GM18519 (cell line): ENCODE measurements at regions not wholly inside any gene's neighbourhood (a gene's known extent, or its start where the extent isn't known, plus 50 kb on each side); places are given as distances from the start of the nearest gene placed in this dataset.

Experiments
- ATAC-seq: cut with Tn5 transposase; IDR thresholded peaks from one replicate; pipeline ENCODE4 v1.9.1; 2021; ENCODE audit warnings: mild to moderate bottlenecking, moderate library complexity; ENCODE audit not compliant: unreplicated experiment, low FRiP score

DNA sequence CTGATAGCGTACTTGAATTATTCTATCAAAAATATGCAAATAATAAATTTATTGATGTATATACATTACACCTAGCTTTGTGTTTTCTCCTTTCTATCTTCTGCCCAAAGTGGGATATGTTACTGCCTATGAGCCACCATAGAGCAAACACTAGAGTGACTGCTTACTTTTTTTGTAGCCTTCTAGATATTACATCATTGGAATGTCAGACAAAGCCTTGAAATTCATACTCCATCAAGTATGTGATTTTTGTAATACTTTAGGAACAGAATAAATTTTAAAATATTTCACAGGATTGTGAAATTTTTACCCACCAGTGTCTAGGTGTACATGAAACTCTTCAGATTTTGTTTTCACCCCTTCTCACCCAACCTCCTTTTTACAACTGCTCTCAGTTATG, 787.6 kb downstream of the USP25 start:
- ATAC-seq = no peak

DNA sequence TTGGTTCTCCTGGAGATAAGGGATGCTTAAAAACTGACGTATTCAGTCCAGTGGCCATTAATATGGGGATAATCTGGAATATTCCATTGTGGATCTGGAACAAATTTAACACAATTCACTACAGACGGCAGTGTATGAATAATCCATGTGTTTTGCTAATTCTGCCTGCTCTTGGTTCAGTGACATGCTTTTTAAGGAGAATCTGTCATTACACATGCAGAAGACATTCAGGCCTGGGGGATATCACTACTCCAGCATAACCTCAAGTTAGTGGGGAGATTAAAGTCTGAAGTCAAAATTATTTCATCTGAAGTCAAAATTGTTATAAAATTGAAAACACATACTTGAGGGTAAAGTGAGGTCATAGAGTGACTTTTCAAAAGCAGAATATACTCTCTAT, 789.3 kb downstream of the USP25 start:
- no peak for ATAC-seq

DNA sequence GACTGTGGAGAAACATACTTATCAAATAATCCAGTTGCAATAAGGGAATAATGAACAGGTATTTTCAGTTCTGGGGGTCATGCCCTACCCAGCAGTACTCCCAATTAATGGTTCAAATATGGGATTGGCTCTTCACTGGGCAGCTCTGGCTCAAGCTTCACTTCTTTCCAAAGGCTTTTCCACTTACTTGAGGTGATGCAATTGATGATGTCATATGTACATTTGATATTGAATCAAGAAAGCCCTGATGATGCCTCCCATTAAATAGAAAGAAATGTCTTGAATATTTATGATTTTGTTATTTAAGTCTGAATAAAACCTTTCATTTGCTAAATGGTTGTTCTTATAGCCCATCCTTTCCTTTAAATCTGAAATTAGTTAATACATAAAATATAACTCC, 789.9 kb downstream of the USP25 start:
- ATAC-seq = no peak

DNA sequence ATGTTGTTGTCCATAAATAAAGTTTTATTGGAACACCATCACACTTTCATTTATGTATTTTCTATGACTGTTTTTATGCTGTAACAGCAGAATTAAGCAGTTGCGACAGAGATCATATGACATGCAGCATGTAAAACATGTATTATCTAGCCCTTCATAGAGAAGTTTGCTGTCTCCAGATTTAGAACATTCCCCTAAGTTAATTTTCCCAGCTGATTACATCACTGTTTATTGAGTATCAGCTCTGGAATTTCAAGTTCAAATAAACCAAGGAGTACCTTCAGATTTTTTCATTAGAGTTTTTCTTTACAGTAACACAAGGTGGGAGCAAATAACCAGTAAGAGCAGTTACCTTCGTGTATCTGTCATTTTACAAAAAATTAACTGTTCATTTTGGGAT, 792.8 kb downstream of the USP25 start:
- ATAC-seq = no peak

DNA sequence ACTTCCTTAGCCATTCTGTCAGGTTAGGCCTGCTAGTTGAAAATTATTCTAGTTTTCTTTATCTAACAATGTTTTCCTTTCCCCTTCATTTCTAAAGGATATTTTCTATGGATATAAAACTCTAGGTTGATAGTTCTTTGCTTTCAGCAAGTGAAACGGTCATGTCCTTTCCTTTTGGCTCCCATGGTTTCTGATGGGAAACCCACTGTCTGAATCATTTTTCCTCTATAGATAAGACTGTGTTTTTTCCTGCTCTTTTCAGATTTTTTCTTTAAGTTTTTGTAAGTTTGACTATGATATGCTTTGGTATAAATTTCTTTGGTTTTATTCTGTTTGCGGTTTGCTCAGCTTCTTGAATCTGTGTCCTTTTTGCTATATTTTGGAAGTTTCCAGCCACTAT, 800.9 kb downstream of the USP25 start:
- ATAC-seq = no peak

DNA sequence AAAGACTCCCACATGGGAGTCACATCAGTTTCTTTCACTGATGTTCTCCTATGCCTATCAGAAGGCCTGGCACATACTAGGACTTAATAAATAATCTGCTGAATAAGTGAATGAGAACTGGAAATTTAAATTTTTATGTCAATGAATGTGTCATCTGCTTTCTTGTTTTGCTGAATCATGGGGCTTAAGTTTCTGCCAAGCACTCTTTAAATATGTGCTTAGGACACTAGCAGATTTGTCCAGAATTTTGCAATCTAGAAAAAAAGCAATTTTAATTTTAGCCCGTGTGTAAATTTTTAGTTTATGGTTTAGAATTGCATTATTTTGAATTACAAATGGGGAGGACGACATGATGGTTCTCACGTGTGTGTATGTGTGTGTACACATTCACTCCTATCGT, 803.1 kb downstream of the USP25 start:
- ATAC-seq = no peak

DNA sequence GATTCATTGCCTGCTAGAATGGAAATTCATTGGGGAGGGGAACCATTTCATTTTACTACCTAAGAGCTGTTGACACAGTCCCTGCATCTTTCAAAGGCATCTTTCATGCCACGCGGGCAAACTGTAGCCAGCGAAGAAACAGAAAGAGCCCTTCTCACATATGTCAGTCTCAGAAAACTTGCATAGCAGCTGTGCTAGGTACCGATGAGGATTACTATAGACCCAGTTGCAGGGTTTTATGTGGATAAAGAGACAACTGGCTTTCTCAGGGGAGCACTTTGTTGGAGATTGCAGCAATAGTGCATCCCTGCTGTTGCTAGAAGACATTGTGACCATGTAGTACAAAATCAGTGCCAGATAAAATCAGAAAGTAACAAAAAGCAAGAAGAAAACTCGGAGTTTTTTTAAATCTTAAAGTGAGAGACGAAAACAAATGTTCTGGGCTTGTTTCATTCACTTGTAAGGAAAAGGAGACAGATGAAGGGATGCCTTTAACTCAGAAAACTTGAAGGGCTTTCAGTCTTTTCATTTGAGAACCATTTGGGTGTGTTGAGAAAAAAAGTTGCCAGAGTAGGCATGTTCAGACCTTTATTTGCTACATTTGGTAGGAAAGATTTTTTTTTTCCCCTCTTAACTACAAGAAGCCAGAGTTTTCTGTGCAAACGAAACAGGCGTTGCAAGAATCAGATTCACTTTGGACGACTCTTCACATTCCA, 804.1 kb downstream of the USP25 start:
- no peak for ATAC-seq

DNA sequence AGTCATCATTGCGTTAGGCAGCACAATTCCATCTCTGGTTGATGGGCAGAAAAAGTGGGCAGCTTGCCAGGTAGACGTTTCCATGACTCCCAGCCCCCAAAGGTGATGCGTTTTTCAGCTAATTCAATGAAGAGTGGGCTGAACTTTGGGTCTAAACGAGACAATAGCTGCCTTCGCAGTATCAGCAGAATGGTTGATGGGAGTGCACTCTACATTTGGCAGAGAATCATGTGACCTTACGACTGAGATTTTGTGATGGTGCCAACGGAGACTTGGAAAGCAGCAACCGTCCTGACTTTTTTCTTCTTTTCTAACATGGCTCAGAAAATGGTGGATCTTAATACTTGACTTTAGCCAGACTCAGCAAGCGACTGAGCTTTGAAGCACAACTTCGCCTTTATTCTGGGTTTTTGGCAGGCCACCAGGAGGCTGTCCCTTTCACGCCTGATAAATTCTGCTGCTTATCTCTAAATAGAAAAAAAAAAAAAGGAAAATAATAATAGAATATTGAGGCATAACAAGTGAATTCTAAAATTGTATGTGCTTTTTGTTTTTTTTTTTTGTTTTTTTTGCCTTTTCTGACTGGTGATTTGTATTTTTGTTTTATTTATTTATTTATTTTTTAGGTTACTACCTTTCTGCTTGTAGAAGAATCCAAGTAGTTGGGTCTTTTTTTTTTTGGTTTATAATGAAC, 804.8 kb downstream of the USP25 start:
- ATAC-seq = no peak

DNA sequence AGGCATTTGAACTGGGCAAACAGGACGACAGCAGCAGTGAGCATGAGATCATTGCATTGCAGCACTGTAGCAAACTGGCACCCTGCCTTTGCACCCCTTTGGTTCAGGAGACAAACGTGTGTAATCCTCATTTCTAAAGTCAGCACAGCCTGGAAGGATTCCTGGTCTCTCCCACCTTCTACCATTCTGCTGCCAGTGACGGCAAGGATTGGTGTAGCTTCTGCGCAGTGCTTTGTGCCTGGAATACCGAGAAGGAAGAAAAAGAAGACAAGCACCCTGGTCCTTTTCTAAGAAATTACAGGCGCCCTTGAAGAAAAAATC, 805.3 kb downstream of the USP25 start:
- ATAC-seq = no peak

DNA sequence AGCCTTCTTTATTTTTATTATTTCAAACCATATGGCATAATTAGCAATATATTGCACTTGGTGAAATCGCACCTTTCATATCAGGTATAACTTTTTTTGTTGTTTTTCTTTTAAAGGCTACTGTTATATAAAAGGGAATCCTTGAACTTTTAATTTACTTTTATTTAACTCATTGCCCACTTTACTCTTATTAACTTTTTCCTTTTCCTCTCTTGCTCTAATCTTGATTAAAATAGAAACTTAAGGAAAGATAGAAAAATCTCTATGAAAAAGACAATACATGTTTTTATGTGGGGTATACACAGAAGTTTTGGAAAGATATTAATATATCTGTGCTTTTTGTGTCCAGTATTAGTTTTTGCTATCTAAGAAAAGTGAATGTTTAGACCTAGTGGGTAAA, 805.8 kb downstream of the USP25 start:
- no peak for ATAC-seq

DNA sequence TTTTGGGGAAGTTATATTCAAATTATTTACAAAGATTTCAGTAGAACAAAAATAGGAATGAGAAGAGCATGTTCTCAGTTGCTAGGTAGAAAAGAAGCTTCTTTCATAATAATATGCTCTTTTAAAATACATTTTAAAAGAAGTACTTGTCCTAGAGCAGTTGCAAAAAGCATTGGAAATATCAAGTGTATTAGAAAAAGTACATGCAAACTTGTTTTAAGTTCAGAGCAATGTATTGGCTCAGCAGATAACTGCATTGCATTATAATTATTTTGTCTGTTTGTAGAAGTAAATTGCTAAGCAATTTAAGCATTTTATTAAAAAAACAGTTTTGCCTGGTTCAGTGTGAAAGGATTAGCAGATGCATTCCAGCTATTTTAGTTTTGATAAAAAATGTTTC, 806.4 kb downstream of the USP25 start:
- no peak for ATAC-seq

DNA sequence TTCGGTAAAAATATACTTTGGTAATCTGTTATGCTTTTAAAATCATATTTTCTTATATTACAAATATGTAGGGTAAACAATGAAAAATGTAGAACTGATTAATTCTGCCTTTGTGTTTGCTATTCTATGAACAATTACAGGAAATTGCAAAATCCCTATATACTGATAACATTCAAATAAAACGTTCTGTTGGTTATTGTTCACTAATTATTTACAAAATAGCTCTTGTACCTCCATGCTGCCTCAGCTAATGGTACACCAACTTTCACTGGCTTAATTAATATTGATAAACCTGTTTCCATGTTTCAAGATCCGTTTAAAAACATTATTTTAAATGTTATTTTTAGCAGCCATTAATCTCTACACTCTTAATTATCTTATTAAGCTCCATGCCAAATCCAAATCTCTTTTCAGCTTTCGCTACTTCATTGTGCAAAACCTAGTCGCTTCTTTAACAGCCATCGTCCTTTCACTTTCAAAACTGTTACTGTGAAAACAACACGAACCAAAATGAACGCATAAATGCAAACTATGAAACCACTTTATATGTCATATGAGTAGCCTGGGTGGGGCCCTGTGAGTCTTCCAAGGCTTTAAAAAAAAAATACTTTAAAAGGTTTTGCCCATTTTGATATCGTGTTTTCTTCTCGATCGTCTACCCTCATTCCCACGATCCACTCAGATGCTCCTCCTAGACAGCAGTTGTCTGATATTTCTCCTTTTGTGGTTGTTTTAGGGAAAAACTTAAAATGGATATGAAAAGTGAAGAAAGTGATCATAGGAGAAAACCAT, 807.1 kb downstream of the USP25 start:
- no peak for ATAC-seq

DNA sequence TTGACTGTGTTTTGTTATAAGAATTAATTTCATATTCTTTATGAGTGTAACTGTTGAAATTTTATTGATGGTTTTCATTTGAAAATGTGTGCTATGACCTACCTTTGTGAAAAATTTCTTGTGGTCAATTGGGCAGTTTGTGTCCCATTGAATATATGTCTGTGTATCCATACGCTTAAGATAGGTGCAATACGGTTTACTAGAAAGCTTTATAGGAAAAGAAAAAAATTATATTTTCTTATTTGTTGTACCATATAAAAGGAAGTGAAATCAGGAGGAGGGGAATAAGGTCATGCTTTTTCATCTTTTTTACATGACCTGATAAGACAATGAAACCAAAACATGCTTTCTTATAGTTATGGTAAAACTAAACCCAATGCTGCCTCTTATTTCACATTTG, 807.7 kb downstream of the USP25 start:
- no peak for ATAC-seq

DNA sequence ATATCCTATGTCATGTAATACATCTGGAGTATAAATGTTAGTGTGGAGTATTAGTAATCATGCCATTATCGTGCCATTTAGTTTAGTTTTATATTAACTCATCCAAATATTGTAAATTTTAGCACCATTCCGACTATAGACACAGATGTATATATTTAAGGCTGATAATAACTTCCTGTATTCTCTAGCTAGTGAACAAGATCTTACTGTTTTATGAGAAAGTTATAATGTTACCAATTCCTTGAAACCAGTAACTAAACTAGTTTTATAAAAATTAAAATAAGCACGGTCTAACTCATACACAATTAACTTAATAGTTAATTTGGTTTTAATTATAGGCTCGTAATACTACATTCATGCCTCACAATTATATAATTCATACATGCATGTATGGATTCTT, 808.6 kb downstream of the USP25 start:
- no peak for ATAC-seq

DNA sequence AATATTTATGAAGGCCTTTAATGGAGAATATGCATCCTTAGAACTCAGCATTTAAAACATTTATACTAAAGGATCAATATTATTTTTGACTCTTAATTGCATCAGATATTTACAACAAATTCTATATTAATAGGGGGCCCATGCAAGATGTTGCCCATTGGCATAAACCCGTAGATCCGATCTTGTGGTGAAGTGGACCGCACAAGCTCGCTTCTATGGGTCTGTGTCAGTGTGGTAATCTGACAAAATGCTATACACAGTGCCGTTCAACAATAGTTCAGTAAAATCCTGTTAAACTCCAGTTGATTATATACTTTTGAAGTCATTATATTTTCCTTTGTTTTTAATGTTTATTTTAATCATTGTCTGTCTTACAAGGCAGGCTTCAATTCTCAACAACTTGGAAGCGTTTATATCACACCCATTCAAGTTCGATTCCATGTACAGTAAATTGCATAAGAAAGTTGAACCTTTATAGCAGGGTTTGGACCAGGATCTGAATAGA, 809.2 kb downstream of the USP25 start:
- no peak for ATAC-seq

DNA sequence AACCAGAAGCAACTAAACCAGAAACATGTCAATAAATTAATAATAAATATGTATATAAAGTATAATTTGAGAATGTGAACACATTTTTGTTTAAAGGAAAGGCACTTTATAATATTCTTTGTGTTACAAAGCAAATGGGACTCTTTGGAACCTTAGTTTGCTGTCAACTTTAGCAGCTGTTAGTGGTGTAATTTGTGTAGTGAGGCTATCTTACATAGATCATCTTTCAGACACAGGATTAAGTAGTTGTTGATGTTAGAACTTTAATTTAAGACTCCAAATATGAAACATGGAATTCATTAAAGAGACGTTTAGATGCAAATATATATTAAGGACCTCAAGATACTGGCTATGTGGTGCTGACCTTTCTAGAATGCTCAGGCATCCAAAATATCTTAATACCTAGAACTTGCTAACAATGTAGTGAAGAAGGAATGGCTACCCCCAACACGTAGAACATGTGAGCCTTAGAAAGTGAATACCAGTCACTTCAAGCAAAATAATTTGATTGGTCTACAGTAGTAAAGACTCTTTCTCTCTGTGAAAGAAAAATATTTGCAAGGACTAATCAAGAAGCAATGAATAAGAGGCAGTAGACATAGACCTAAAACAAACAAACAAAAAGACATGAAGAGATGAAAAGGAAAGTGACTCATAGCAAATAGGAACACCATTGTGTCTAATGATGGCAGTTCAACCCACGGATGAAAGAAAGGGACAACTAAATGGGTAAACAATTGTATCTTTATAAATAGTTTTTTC, 811.4 kb downstream of the USP25 start:
- no peak for ATAC-seq

DNA sequence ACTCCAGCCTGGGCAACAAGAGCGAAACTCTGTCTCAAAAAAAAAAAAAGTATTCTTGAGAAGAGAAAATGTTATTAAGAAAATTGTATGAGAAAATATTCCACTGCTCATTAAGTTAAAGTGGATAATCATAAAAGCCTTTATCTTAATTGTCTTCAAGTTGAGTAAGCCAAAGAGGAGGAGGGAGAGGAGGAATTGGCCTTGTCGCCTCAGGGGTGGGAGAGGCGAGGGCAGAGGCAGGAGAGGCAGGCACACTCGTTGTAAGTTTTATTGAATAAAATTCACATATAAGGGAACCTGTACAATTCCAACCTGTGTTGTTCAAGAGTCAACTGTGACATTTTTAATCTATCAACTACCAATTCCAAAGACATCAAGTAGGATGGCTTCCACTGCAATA, 820.3 kb downstream of the USP25 start:
- ATAC-seq = no peak

DNA sequence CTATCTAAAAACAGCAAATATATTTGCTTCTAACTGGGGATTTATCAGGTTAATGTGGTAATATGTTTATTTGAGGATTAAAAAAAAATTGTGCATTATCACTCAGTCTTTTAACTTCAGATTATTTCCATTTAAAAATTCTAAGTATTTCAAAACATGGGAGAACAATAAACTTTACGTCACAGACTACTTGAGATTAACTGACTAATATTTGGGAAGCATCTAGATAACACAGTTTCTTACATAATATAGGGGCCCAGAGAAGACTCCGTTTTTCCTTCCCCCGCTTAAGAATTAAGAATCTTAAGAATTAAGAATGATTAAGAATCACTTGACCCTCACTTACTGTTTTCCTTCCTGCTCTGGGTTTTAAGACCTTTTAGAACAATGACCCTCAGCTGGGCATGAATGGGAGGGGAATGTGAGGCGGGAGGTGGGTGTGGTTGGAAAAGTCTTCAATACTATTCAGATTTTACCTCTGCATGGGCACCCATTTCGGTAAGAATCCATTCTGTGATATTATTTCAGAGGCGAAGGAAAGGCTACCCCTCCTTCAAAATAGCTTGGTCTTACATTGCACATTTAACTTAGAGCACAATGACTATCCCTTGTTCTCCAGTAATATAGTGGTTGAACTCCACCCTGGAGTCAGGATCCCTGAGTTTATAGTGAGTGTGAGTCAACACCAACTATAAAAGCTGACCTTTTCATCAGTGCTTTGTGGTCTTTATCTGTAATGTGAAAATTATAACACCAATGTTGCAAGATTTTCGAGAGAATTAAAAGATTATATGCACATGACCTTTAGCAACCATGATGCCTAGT, 821.3 kb downstream of the USP25 start:
- ATAC-seq = no peak

DNA sequence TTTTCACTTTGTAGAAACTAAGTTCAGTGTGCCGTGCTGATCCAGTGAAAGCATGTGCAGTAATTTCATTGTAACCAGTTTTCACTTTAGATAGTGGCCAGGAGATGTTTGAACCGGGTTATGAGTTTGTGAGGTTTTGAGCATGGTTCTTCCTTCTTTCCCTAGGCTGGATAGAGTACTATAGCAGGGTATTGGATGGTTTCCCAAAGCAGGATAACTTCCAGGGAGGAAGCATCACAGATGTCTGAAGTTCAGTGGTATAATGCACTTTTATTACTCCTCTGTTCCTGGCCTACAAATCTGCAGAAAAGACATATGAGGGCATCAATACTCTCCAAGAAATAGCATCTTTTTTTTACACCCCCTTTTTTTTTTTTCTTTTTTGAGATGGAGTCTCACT, 823.1 kb downstream of the USP25 start:
- ATAC-seq = no peak

DNA sequence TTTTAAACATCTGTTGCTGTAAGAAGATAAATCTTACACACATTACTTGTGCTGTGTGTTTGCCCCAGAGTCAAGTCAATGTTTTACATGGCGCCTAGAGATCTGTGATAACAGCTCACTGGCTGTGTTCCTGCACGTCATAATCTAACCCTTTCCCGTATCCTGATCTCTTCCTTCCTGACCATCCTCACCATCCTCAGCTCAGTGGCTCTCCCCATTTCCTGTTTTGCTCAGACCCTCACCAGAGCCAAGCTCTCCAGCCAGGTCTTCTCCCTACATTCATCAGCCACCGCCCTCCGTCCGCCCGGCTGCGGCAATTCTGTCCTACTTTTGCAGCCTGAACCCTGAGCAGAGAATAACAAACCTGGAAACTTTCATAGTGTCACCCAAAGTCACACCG, 824.7 kb downstream of the USP25 start:
- no peak for ATAC-seq
